Loucy (cell line): ENCODE measurements at regions not wholly inside any gene's neighbourhood (a gene's known extent, or its start where the extent isn't known, plus 50 kb on each side); places are given as distances from the start of the nearest gene placed in this dataset.

Experiments used
- EZH2phosphoT487 ChIP-seq: fragments of 200-600 bp; IDR thresholded peaks from 2 replicates; pipeline ENCODE4 v1.6.1; 2018; ENCODE audit warnings: antibody characterized with exemption, mild to moderate bottlenecking, moderate library complexity, borderline replicate concordance
- TF ChIP-seq, protein P1 (sequence below): fragments of 200-600 bp; sonication (generic); conservative IDR thresholded peaks from 2 replicates; pipeline ENCODE4 v1.5.1; 2014; ENCODE audit warnings: mild to moderate bottlenecking, antibody characterized with exemption, low read length

DNA sequence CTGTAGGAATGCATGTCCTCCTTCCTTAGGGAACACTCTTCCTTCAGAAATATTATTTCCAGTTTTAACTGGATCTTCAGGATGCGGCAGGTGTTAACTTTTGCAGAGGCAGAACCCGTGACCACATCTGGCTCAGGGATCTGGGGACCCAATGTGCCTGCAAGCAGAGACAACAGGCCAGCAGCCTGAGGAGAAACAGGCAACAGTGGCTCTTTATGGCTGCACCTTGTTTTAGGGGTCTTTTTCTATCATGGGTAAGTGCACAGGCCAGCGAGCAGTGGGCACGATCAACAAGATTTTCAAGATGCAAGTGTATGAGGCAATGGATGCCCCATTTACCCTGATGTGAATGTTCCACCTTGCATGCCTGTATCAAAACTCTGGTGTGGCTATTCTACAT lies 497.5 kb upstream of the KLF6 start:
- TF ChIP-seq, protein P1, sequence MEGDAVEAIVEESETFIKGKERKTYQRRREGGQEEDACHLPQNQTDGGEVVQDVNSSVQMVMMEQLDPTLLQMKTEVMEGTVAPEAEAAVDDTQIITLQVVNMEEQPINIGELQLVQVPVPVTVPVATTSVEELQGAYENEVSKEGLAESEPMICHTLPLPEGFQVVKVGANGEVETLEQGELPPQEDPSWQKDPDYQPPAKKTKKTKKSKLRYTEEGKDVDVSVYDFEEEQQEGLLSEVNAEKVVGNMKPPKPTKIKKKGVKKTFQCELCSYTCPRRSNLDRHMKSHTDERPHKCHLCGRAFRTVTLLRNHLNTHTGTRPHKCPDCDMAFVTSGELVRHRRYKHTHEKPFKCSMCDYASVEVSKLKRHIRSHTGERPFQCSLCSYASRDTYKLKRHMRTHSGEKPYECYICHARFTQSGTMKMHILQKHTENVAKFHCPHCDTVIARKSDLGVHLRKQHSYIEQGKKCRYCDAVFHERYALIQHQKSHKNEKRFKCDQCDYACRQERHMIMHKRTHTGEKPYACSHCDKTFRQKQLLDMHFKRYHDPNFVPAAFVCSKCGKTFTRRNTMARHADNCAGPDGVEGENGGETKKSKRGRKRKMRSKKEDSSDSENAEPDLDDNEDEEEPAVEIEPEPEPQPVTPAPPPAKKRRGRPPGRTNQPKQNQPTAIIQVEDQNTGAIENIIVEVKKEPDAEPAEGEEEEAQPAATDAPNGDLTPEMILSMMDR, result no peak
- no peak for TF ChIP-seq EZH2phosphoT487
